Caco-2 (cell line): ENCODE measurements at regions not wholly inside any gene's neighbourhood (a gene's known extent, or its start where the extent isn't known, plus 50 kb on each side); places are given as distances from the start of the nearest gene placed in this dataset.

Source experiments
- BruUV-seq: library from RNA; stranded (reverse); fragments of 400-500 nt; replicated peaks from 2 replicates; lab custom pipeline; 2021; lab: Mats Ljungman, UMichigan
- CTCF ChIA-PET: fragments of 300-600 bp; sonication (Branson Sonifier 250); formaldehyde crosslinking; loops from one replicate; lab custom pipeline; 2022; ENCODE audit warnings: antibody characterized with exemption; lab: Charles Lee
- POLR2A ChIA-PET: fragments of 300-600 bp; sonication (Branson Sonifier 250); formaldehyde crosslinking; loops from one replicate; lab custom pipeline; 2022; ENCODE audit warnings: antibody characterized with exemption; lab: Charles Lee
- DNase-seq, 2 experiments: peaks; one replicate each; pipeline versions ENCODE4 v3.0.0 to v3.0.0-alpha.2; 2020 to 2022
- H3K27me3 ChIP-seq: replicated peaks from 2 replicates; pipeline ENCODE4 v1.6.0; 2011; ENCODE audit warnings: low read length; ENCODE audit not compliant: control insufficient read depth, insufficient read depth
- H3K36me3 ChIP-seq: 2 replicates; pipeline ENCODE4 v1.5.1; 2011; ENCODE audit warnings: low read length; ENCODE audit not compliant: control insufficient read depth, insufficient read depth
- H3K4me1 ChIP-seq: fragments of 250-450 bp; sonication (Bioruptor Pico); 2 replicates; pipeline ENCODE4 v1.5.1; 2020; ENCODE audit warnings: mild to moderate bottlenecking
- H3K4me3 ChIP-seq: 2 replicates; pipeline ENCODE4 v1.5.1; 2011; ENCODE audit warnings: low read depth, mild to moderate bottlenecking, control low read depth, low read length
- H3K9me3 ChIP-seq: fragments of 250-450 bp; sonication (Bioruptor Pico); 2 replicates; pipeline ENCODE4 v1.5.1; 2020; ENCODE audit warnings: mild to moderate bottlenecking, moderate library complexity
- H3K27ac Mint-ChIP-seq: one replicate; pipeline ENCODE4 v1.8.0; 2022; ENCODE audit warnings: mixed read lengths; ENCODE audit not compliant: unreplicated experiment
- H3K27me3 Mint-ChIP-seq: one replicate; pipeline ENCODE4 v1.8.0; 2022; ENCODE audit warnings: mixed read lengths; ENCODE audit not compliant: insufficient read depth, unreplicated experiment
- H3K36me3 Mint-ChIP-seq: one replicate; pipeline ENCODE4 v1.8.0; 2022; ENCODE audit warnings: mild to moderate bottlenecking, mixed read lengths; ENCODE audit not compliant: insufficient read depth, unreplicated experiment
- H3K4me1 Mint-ChIP-seq: one replicate; pipeline ENCODE4 v1.8.0; 2022; ENCODE audit warnings: low read depth, mixed read lengths; ENCODE audit not compliant: unreplicated experiment
- H3K4me3 Mint-ChIP-seq: one replicate; pipeline ENCODE4 v1.8.0; 2022; ENCODE audit warnings: mild to moderate bottlenecking, moderate library complexity, mixed read lengths; ENCODE audit not compliant: unreplicated experiment
- H3K9me3 Mint-ChIP-seq: one replicate; pipeline ENCODE4 v1.8.0; 2022; ENCODE audit warnings: mixed read lengths; ENCODE audit not compliant: unreplicated experiment
- intact Hi-C: fragments of 100-400 bp; cut with micrococcal nuclease; formaldehyde crosslinking; loops from one replicate; pipeline ENCODE4 v1.10.0; 2022; ENCODE audit not compliant: unreplicated experiment
- TF ChIP-seq, protein P1 (sequence below), 2 experiments: fragments of 200-600 bp in 1 of 2; IDR thresholded peaks; 1 replicate in 1 of 2; 2 replicates in 1 of 2; pipeline versions ENCODE4 v1.5.1 to v1.8.0; 2011 to 2022; ENCODE audit warnings: antibody characterized with exemption in 1 of 2, control low read depth in 1 of 2, inconsistent platforms in 1 of 2, low read depth in 1 of 2, low read length in 1 of 2, mild to moderate bottlenecking in 1 of 2, moderate library complexity in 1 of 2; ENCODE audit not compliant: insufficient read depth in 1 of 2, severe bottlenecking in 1 of 2, unreplicated experiment in 1 of 2

GRCh38 chr20:16206817-16207216, 366.4 kb downstream of the KIF16B start:
- Mint-ChIP-seq H3K27ac (no peak overlapping the region), H3K9me3 (peaks cover 10% of the 10 kb centered on the region), H3K27me3 (no peaks in the 10 kb centered on the region), H3K36me3 (no peaks in the 10 kb centered on the region), H3K4me3 (no peak overlapping the region), H3K4me1 (no peaks in the 10 kb centered on the region)
- DNase-seq, result peak in 1 of 2 experiments; percentile 11
- intact Hi-C loops, result no loop called here
- no peaks in the 10 kb centered on the region for H3K36me3 ChIP-seq
- no peaks in the 10 kb centered on the region for H3K27me3 ChIP-seq
- H3K4me3 ChIP-seq, result no peak overlapping the region
- POLR2A ChIA-PET, result no interaction called here
- TF ChIP-seq, protein P1, sequence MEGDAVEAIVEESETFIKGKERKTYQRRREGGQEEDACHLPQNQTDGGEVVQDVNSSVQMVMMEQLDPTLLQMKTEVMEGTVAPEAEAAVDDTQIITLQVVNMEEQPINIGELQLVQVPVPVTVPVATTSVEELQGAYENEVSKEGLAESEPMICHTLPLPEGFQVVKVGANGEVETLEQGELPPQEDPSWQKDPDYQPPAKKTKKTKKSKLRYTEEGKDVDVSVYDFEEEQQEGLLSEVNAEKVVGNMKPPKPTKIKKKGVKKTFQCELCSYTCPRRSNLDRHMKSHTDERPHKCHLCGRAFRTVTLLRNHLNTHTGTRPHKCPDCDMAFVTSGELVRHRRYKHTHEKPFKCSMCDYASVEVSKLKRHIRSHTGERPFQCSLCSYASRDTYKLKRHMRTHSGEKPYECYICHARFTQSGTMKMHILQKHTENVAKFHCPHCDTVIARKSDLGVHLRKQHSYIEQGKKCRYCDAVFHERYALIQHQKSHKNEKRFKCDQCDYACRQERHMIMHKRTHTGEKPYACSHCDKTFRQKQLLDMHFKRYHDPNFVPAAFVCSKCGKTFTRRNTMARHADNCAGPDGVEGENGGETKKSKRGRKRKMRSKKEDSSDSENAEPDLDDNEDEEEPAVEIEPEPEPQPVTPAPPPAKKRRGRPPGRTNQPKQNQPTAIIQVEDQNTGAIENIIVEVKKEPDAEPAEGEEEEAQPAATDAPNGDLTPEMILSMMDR (IDR thresholded peaks at IDR 0.05; ENCODE audit: insufficient read depth in 1 of 2, low read depth in 1 of 2, low read length in 1 of 2, severe bottlenecking in 1 of 2, unreplicated experiment in 1 of 2), result no peak
- BruUV-seq, result no TSS peak
- H3K9me3 ChIP-seq, result no peaks in the 10 kb centered on the region
- CTCF ChIA-PET, result interaction anchor here (0.6 to 1.0 kb wide), 2 partner anchors 276 to 364 kb away, joined by 3 read pairs; no protein-coding TSS in a partner anchor
- H3K4me1 ChIP-seq, result no peaks in the 10 kb centered on the region

- no peaks in the 10 kb centered on the region for H3K36me3 Mint-ChIP-seq
- H3K27me3 ChIP-seq, result no peaks in the 10 kb centered on the region
Measured at GRCh38 chr20:16205507-16205906, 367.7 kb downstream of the KIF16B start.

GRCh38 chr20:16203096-16203495, 370.2 kb downstream of the KIF16B start:
- BruUV-seq, result no TSS peak

More at GRCh38 chr20:16205507-16205906, 367.7 kb downstream of the KIF16B start:
- Mint-ChIP-seq H3K4me1 (no peaks in the 10 kb centered on the region), H3K27me3 (no peaks in the 10 kb centered on the region), H3K4me3 (no peak overlapping the region), H3K9me3 (peaks cover 10% of the 10 kb centered on the region), H3K27ac (no peak overlapping the region)
- Histone ChIP-seq H3K4me1 (no peaks in the 10 kb centered on the region), H3K36me3 (no peaks in the 10 kb centered on the region), H3K9me3 (no peaks in the 10 kb centered on the region), H3K4me3 (no peak overlapping the region)
- CTCF ChIA-PET, result no interaction called here
- BruUV-seq, result no TSS peak
- intact Hi-C loops, result no loop called here
- POLR2A ChIA-PET, result no interaction called here
- no peak for DNase-seq
- TF ChIP-seq, protein P1 (IDR thresholded peaks at IDR 0.05; ENCODE audit: insufficient read depth in 1 of 2, low read depth in 1 of 2, low read length in 1 of 2, severe bottlenecking in 1 of 2, unreplicated experiment in 1 of 2), result no peak

More at GRCh38 chr20:16203096-16203495, 370.2 kb downstream of the KIF16B start:
- H3K36me3 Mint-ChIP-seq, result no peaks in the 10 kb centered on the region
- H3K27me3 ChIP-seq, result no peaks in the 10 kb centered on the region
- CTCF ChIA-PET, result no interaction called here
- peaks cover under 1% of the 10 kb centered on the region for H3K9me3 Mint-ChIP-seq
- H3K4me1 ChIP-seq, result no peaks in the 10 kb centered on the region
- TF ChIP-seq, protein P1 (IDR thresholded peaks at IDR 0.05; ENCODE audit: insufficient read depth in 1 of 2, low read depth in 1 of 2, low read length in 1 of 2, severe bottlenecking in 1 of 2, unreplicated experiment in 1 of 2), result no peak
- POLR2A ChIA-PET, result no interaction called here
- no peak for DNase-seq
- H3K4me3 ChIP-seq, result no peak overlapping the region
- intact Hi-C loops, result no loop called here
- no peaks in the 10 kb centered on the region; the same call in 1 of the 2 replicates for H3K9me3 ChIP-seq
- no peaks in the 10 kb centered on the region for H3K4me1 Mint-ChIP-seq
- no peaks in the 10 kb centered on the region for H3K27me3 Mint-ChIP-seq
- H3K27ac Mint-ChIP-seq, result no peak overlapping the region
- H3K4me3 Mint-ChIP-seq, result no peak overlapping the region
- no peaks in the 10 kb centered on the region for H3K36me3 ChIP-seq
